Neuron (in vitro differentiated cells): ENCODE measurements at regions not wholly inside any gene's neighbourhood (a gene's known extent, or its start where the extent isn't known, plus 50 kb on each side); places are given as distances from the start of the nearest gene placed in this dataset.

Experiments used
- H2AFZ ChIP-seq: one replicate; pipeline ENCODE4 v1.6.1; 2013; ENCODE audit warnings: low read depth, mild to moderate bottlenecking, inconsistent platforms, low read length, moderate library complexity
- H3K27me3 ChIP-seq: one replicate; pipeline ENCODE4 v1.6.1; 2013; ENCODE audit warnings: low read length; ENCODE audit not compliant: insufficient read depth
- H3K36me3 ChIP-seq: one replicate; pipeline ENCODE4 v1.6.1; 2013; ENCODE audit warnings: low read length; ENCODE audit not compliant: insufficient read depth
- H3K4me1 ChIP-seq: one replicate; pipeline ENCODE4 v1.6.1; 2013; ENCODE audit warnings: low read length; ENCODE audit not compliant: insufficient read depth
- H3K4me3 ChIP-seq: 2 replicates; pipeline ENCODE4 v1.5.1; 2013; ENCODE audit warnings: mild to moderate bottlenecking, low read length, moderate library complexity
- H3K9me3 ChIP-seq: one replicate; pipeline ENCODE4 v1.6.1; 2013; ENCODE audit warnings: low read length

GRCh38 chr13:61777899-61778298 is 362.2 kb upstream of the PCDH20 start:
- Histone ChIP-seq H3K4me3 (no peak overlapping the region), H3K9me3 (no peaks in the 10 kb centered on the region), H3K27me3 (no peaks in the 10 kb centered on the region), H3K36me3 (no peaks in the 10 kb centered on the region), H2AFZ (no peak overlapping the region), H3K4me1 (no peaks in the 10 kb centered on the region)

- Histone ChIP-seq H3K27me3 (no peaks in the 10 kb centered on the region), H3K4me3 (no peak overlapping the region), H3K4me1 (no peaks in the 10 kb centered on the region), H3K9me3 (no peaks in the 10 kb centered on the region), H2AFZ (no peak overlapping the region), H3K36me3 (no peaks in the 10 kb centered on the region)
Measured at GRCh38 chr13:61777271-61777670, 361.6 kb upstream of the PCDH20 start.

- Histone ChIP-seq H3K4me1 (no peaks in the 10 kb centered on the region), H2AFZ (no peak overlapping the region), H3K27me3 (no peaks in the 10 kb centered on the region), H3K9me3 (no peaks in the 10 kb centered on the region), H3K36me3 (no peaks in the 10 kb centered on the region), H3K4me3 (no peak overlapping the region)
Measured at GRCh38 chr13:61774903-61775302, 359.3 kb upstream of the PCDH20 start.

GRCh38 chr13:61770681-61771080 is 355.0 kb upstream of the PCDH20 start:
- no peaks in the 10 kb centered on the region for H3K9me3 ChIP-seq
- no peak overlapping the region for H2AFZ ChIP-seq
- H3K4me1 ChIP-seq, result no peaks in the 10 kb centered on the region
- no peak overlapping the region for H3K4me3 ChIP-seq
- H3K27me3 ChIP-seq, result no peaks in the 10 kb centered on the region
- H3K36me3 ChIP-seq, result no peaks in the 10 kb centered on the region

- no peaks in the 10 kb centered on the region for H3K4me1 ChIP-seq
- H3K4me3 ChIP-seq, result no peak overlapping the region
- no peaks in the 10 kb centered on the region for H3K9me3 ChIP-seq
- no peak overlapping the region for H2AFZ ChIP-seq
- no peaks in the 10 kb centered on the region for H3K27me3 ChIP-seq
- H3K36me3 ChIP-seq, result no peaks in the 10 kb centered on the region
Measured at GRCh38 chr13:61768175-61768574, 352.5 kb upstream of the PCDH20 start.

GRCh38 chr13:61766667-61767058 is 351.0 kb upstream of the PCDH20 start:
- H3K36me3 ChIP-seq, result no peaks in the 10 kb centered on the region
- no peaks in the 10 kb centered on the region for H3K27me3 ChIP-seq
- no peak overlapping the region for H3K4me3 ChIP-seq
- H3K9me3 ChIP-seq, result no peaks in the 10 kb centered on the region
- H3K4me1 ChIP-seq, result no peaks in the 10 kb centered on the region
- no peak overlapping the region for H2AFZ ChIP-seq

GRCh38 chr13:61765940-61766666 is 350.5 kb upstream of the PCDH20 start:
- H3K9me3 ChIP-seq, result no peaks in the 10 kb centered on the region
- H2AFZ ChIP-seq, result no peak overlapping the region
- no peaks in the 10 kb centered on the region for H3K4me1 ChIP-seq
- H3K4me3 ChIP-seq, result no peak overlapping the region
- H3K27me3 ChIP-seq, result no peaks in the 10 kb centered on the region
- no peaks in the 10 kb centered on the region for H3K36me3 ChIP-seq

- Histone ChIP-seq H2AFZ (no peak overlapping the region), H3K9me3 (no peaks in the 10 kb centered on the region), H3K4me3 (no peak overlapping the region), H3K4me1 (no peaks in the 10 kb centered on the region), H3K27me3 (no peaks in the 10 kb centered on the region), H3K36me3 (no peaks in the 10 kb centered on the region)
Measured at GRCh38 chr13:61765181-61765742, 349.6 kb upstream of the PCDH20 start.

- no peak overlapping the region for H3K4me3 ChIP-seq
- no peaks in the 10 kb centered on the region for H3K36me3 ChIP-seq
- H3K27me3 ChIP-seq, result no peaks in the 10 kb centered on the region
- H3K9me3 ChIP-seq, result no peaks in the 10 kb centered on the region
- no peaks in the 10 kb centered on the region for H3K4me1 ChIP-seq
- H2AFZ ChIP-seq, result no peak overlapping the region
Measured at GRCh38 chr13:61761690-61762089, 346.0 kb upstream of the PCDH20 start.

- H2AFZ ChIP-seq, result no peak overlapping the region
- no peaks in the 10 kb centered on the region for H3K4me1 ChIP-seq
- no peak overlapping the region for H3K4me3 ChIP-seq
- H3K36me3 ChIP-seq, result no peaks in the 10 kb centered on the region
- no peaks in the 10 kb centered on the region for H3K9me3 ChIP-seq
- H3K27me3 ChIP-seq, result no peaks in the 10 kb centered on the region
Measured at GRCh38 chr13:61760102-61760501, 344.5 kb upstream of the PCDH20 start.

- H3K4me1 ChIP-seq, result no peaks in the 10 kb centered on the region
Measured at GRCh38 chr13:61756031-61756430, 340.4 kb upstream of the PCDH20 start.

GRCh38 chr13:61751039-61751438 is 335.4 kb upstream of the PCDH20 start:
- no peaks in the 10 kb centered on the region for H3K27me3 ChIP-seq
- H3K36me3 ChIP-seq, result no peaks in the 10 kb centered on the region
- H3K4me1 ChIP-seq, result no peaks in the 10 kb centered on the region

More at GRCh38 chr13:61756031-61756430, 340.4 kb upstream of the PCDH20 start:
- Histone ChIP-seq H3K36me3 (no peaks in the 10 kb centered on the region), H3K27me3 (no peaks in the 10 kb centered on the region), H3K4me3 (no peak overlapping the region), H2AFZ (no peak overlapping the region), H3K9me3 (no peaks in the 10 kb centered on the region)

GRCh38 chr13:61738236-61738750 is 322.6 kb upstream of the PCDH20 start:
- Histone ChIP-seq H3K9me3 (no peaks in the 10 kb centered on the region), H3K4me3 (no peak overlapping the region), H3K27me3 (no peaks in the 10 kb centered on the region), H2AFZ (no peak overlapping the region), H3K4me1 (no peaks in the 10 kb centered on the region), H3K36me3 (no peaks in the 10 kb centered on the region)

More at GRCh38 chr13:61751039-61751438, 335.4 kb upstream of the PCDH20 start:
- H2AFZ ChIP-seq, result no peak overlapping the region
- H3K9me3 ChIP-seq, result no peaks in the 10 kb centered on the region
- no peak overlapping the region for H3K4me3 ChIP-seq
